Hippocampal formation (tissue), 2 donors: ENCODE measurements at regions not wholly inside any gene's neighbourhood (a gene's known extent, or its start where the extent isn't known, plus 50 kb on each side); places are given as distances from the start of the nearest gene placed in this dataset.

Source experiments
- DNase-seq, 2 donors: peaks; one replicate each; lab custom pipeline; 2025; lab: John Stamatoyannopoulos, UW

DNA sequence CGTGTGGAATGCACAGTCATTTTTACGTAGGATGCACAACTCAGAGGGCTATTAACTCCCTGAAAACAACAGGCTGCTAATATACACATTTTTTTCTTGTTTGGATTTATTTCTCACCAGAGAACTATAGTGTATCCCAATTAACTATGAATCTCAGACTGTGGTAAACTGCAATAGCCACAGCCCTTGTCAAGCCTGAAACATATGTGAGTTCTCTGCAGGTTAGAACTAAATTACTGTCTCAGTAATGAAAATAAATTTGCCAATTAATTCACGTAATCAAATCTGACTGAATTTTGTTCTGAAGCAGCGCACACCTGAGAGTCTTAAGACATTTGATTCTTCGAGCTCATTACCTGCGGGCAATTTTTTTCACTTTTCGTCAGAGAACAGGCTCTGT lies 318.6 kb downstream of the PMP22 start:
- no peak for DNase-seq

- no peak for DNase-seq
These were observed 322.5 kb downstream of the PMP22 start for GRCh38 chr17:14942526-14943190.

DNA sequence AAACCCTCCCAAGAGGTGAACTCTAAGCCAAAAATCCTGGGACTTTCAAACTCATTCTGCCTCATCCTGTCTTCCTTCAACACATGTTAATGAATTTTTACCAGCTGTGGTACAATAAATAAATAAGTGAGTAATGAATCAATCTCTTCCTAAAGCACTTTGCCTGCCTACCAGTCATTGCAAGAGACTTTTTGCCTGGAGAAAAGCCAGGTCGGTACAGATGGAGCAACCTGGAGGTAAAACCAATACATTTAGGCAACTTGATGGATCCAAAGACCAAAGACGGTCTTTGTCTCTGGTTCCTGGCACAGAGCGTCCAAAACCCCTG lies 324.2 kb downstream of the PMP22 start:
- DNase-seq: no peak

DNA sequence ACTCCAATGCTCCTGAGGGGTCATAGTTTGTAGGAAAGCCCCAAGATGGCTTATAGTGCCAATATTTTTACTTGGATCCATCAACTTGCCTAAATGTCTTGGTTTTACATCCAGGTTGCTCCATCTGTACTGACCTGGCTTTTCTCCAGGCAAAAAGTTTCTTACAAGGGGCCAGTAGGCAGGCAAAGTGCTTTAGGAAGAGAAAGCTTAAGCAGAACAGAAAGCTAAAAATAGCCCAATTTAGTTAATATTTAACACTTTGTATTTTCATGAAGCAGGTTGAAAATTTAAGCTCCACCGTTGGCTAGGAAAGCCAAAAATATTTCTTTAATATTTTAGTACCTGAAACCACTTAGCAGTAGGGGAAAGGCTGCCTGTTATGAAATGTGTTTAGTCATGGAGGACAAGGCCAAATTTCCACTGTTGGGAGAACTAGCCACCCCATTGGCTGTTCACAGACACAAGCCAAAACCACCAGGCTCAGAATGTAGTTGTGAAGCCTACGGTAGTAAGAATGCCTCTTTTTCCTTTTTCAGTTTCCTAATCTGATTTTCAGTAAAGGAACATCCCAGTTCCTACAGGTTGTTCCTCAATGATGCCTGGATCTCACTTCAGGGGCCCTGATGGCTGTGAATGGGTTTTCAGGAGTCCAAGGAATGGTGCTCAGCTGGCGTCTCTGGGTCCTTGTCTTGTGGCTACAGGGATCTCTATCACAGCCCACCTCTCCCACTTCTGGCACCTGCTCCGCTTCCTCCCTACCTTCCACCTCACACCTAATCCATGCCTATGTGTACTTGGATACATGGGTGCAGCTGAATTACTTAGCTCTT lies 324.8 kb downstream of the PMP22 start:
- DNase-seq: no peak

- DNase-seq: no peak
These were observed 329.2 kb downstream of the PMP22 start for GRCh38 chr17:14935845-14936485.

- no peak for DNase-seq
These were observed 329.8 kb downstream of the PMP22 start for GRCh38 chr17:14935139-14935841.

DNA sequence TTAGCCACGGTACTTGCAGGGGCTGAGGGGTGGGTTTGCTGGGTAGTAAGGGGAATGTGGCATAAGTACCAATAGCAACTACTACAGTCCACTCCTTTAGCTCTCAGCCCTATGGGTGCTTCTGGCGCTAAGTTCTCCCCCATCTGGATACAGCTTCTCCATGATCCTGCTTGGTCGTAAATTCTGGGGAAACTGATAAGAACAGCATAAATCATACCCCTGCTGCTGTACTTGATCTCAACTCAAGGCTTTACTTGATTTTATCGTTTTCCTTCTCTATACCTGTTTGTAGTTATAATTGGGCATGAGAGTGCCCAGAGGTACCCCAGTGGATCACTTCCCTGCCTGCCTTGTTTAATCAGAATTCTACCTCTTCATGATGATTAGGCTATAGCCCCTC lies 331.4 kb downstream of the PMP22 start:
- no peak for DNase-seq

DNA sequence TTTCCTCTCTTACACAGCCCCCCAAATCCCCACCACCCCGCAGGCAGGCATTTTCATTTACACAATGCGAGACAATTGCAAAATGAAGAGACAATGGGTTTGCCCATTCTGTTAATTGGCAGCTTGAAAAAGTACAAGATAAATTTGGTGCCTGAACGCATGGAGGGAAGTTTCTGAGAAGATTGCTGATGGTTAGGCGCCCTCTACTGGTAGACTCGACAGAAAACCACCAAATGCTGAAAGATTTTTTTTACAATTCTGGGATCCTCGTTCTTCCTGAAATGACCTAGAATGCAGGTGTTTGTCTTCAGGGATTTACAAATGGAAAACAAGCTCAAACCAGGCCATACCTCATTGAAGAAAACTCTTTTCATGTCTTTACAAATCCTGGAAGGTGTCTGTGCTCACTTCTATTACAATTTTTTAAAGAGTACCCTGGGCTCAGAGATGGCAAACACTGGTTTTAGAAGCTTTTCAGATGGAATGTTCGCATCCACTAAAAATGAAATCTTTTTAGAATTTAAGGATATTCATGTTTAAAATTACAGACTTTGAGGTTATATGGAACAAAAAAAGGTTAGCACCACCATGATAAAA lies 338.5 kb downstream of the PMP22 start:
- DNase-seq: peak; percentile 17 to 41

GRCh38 chr17:14926073-14926472 lies 339.1 kb downstream of the PMP22 start:
- no peak for DNase-seq

GRCh38 chr17:14925498-14925897 lies 339.6 kb downstream of the PMP22 start:
- no peak for DNase-seq

GRCh38 chr17:14923981-14924380 lies 341.1 kb downstream of the PMP22 start:
- DNase-seq: no peak

DNA sequence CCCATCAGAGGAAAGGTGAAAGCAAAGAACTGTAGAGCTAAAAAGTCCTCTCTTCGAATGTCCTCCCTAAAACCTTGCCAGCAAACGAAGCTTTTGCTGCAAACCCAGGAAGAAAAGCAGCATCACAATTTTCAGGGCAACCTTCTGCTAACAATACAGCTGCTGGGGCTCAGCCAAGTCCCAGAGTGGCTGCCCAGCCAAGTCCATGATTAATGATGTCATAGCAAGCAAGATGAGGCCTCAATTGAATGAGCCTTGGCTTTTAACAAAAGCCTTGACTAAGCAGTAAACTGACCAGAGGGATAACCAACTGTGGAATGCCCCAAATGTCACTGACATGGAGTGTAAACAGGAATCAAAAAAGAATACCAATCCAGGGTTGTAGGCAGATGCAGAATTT lies 342.7 kb downstream of the PMP22 start:
- no peak for DNase-seq

DNA sequence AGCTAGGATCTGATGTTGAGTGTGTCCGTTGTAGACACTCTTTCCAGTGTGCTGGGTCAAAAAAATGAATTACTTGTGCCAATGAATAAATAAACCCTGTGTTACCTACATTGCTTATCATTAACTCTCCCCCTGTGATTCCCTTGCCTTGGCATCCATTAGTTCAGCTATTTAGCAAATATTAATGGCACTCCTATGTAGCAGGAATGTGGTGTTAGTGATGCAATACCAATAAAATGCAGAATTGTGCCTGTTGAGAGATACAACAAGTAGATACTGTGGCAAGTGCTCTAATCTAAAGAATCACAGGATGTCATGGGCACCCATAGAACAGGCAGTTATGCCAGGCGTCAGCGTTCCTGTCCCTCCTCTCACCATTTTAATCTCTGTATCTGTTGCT lies 343.2 kb downstream of the PMP22 start:
- DNase-seq: no peak

DNA sequence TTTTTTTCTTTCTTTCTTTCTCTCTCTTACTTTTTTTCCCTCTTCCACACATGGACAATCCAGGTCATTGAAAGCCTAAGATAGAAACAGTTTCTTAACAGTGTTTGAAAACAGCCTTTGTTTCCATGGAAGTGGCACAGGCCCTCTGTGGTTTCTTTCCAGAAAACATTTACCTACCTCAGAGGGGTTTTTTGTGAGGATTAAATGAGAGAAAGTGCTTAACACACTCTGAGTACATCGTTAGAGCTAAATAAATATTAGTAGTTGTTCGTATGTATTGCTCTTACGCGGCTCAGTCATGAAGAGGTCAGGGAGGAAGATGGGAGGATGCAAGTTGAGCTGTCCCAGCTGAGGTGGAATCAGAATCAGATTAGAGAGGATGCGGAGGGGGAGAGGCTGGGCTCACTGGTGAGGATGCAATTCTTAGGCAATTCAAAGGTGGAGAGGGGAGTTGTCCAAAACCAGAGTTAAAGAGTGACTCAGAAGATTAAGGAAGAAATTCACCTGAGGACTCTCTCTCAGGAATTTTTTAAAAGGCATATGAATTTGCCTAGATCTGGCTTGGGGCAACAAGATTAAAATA lies 345.4 kb downstream of the PMP22 start:
- DNase-seq: no peak

- DNase-seq: no peak
These were observed 346.0 kb downstream of the PMP22 start for GRCh38 chr17:14919094-14919493.

GRCh38 chr17:14918540-14918939 lies 346.6 kb downstream of the PMP22 start:
- DNase-seq: no peak

DNA sequence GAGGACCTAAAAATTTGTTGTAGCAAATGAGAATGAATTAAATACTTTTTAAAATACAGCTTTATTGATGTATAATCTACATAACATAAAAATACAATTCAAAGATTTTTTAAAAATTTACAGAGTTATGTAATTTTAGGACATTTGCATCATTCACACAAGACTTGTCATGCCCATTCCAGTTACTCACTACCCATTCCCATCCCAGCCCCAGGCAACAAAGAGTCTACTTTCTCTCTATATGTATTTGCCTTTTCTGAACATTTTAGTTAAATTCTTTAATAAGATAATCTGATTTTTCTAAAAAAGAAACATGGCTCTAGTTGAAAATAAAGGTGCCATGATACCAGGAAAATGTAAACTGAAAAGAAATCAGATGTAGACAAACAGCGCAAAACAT lies 354.2 kb downstream of the PMP22 start:
- DNase-seq: no peak

DNA sequence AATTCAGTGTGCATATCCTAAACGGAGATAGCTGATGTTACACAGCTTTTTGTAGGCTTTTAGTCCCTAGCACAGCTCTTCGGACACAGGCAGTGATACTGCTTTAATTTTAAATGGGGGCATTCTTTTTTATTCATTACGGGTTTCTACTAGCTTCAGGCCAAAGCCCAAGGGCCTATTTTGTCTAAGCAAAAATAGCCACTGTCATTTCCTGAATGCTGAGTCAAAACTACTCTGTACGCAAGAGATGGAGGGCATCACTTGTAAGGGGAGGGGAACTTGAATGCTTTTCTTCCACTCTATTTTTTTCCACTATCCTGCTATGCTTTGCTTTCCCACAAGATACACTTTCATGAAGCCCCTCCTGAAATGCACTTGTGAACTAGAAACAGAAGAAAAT lies 360.7 kb downstream of the PMP22 start:
- DNase-seq: no peak

DNA sequence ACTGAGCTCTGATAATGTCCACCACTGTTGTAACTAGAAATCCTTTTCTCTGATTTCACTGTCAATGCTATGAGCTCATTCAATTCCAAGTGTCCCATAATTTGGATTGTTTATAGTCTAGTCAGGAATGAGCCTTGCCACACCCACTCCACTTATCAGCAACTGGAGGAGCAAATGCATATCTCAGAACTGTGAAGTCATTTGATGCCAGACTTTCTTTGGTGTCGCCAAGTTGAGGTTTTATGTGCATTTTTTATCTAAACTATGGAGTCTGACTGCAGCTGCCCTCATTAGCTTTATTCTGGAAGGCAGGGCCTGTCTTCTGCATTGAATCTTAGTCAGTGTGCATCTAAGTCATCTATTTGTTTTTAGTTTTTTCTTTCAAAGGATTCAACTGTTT lies 361.3 kb downstream of the PMP22 start:
- DNase-seq: no peak

DNA sequence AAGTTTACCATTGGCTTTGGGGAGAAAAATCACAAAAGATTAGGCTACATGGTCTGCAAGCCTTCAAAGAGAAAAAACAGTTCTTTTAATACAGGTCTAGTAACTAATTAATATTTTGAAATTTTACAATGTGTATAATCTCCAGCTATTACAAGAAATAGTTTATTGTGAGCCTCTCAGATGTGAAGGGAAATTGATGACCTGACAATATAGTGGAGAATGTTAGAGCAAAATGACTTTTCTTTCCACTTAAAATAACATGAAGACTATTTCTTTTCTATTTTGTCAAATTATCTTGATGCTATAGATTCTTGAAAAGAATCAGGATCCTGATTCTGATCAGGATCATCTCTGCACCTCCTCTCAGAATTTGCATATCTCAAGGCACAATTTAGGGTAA lies 362.3 kb downstream of the PMP22 start:
- DNase-seq: no peak

GRCh38 chr17:14902297-14902696 lies 362.8 kb downstream of the PMP22 start:
- DNase-seq: no peak

GRCh38 chr17:14901376-14901775 lies 363.8 kb downstream of the PMP22 start:
- DNase-seq: no peak
